Type B pancreatic cell (in vitro differentiated cells): ENCODE measurements at regions not wholly inside any gene's neighbourhood (a gene's known extent, or its start where the extent isn't known, plus 50 kb on each side); places are given as distances from the start of the nearest gene placed in this dataset.

Source experiments
- DNase-seq: peaks from one replicate; pipeline ENCODE4 v3.0.0; 2021; ENCODE audit warnings: mixed read lengths; ENCODE audit not compliant: unreplicated experiment; ENCODE audit errors: extremely low spot score
- H3K27ac Mint-ChIP-seq: 2 replicates; pipeline ENCODE4 v1.8.0; 2021; ENCODE audit warnings: mild to moderate bottlenecking, mixed read lengths
- H3K27me3 Mint-ChIP-seq: 2 replicates; pipeline ENCODE4 v1.8.0; 2021; ENCODE audit warnings: mixed read lengths
- H3K36me3 Mint-ChIP-seq: 2 replicates; pipeline ENCODE4 v1.8.0; 2021; ENCODE audit warnings: mixed read lengths
- H3K4me1 Mint-ChIP-seq: one replicate; pipeline ENCODE4 v1.8.0; 2021; ENCODE audit warnings: mixed read lengths; ENCODE audit not compliant: unreplicated experiment
- H3K4me3 Mint-ChIP-seq: 2 replicates; pipeline ENCODE4 v1.8.0; 2021; ENCODE audit warnings: mild to moderate bottlenecking, mixed read lengths
- H3K9me3 Mint-ChIP-seq: 2 replicates; pipeline ENCODE4 v1.8.0; 2021; ENCODE audit warnings: mixed read lengths
- TF ChIP-seq, protein P1 (sequence below): fragments of 200-600 bp; sonication (generic); conservative IDR thresholded peaks from 2 replicates; pipeline ENCODE4 v1.5.0; 2021; ENCODE audit warnings: antibody characterized with exemption, mild to moderate bottlenecking

GRCh38 chr5:116663081-116663480, 88.5 kb upstream of the SEMA6A start:
- TF ChIP-seq, protein P1, sequence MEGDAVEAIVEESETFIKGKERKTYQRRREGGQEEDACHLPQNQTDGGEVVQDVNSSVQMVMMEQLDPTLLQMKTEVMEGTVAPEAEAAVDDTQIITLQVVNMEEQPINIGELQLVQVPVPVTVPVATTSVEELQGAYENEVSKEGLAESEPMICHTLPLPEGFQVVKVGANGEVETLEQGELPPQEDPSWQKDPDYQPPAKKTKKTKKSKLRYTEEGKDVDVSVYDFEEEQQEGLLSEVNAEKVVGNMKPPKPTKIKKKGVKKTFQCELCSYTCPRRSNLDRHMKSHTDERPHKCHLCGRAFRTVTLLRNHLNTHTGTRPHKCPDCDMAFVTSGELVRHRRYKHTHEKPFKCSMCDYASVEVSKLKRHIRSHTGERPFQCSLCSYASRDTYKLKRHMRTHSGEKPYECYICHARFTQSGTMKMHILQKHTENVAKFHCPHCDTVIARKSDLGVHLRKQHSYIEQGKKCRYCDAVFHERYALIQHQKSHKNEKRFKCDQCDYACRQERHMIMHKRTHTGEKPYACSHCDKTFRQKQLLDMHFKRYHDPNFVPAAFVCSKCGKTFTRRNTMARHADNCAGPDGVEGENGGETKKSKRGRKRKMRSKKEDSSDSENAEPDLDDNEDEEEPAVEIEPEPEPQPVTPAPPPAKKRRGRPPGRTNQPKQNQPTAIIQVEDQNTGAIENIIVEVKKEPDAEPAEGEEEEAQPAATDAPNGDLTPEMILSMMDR = no peak
- no peak overlapping the region for H3K4me3 Mint-ChIP-seq
- H3K36me3 Mint-ChIP-seq = no peaks in the 10 kb centered on the region
- H3K9me3 Mint-ChIP-seq = no peaks in the 10 kb centered on the region
- no peak for DNase-seq
- no peak overlapping the region for H3K27ac Mint-ChIP-seq
- H3K27me3 Mint-ChIP-seq = no peaks in the 10 kb centered on the region
- peaks cover 10% of the 10 kb centered on the region for H3K4me1 Mint-ChIP-seq

GRCh38 chr5:116661419-116661818, 86.8 kb upstream of the SEMA6A start:
- H3K27ac Mint-ChIP-seq = no peak overlapping the region
- H3K4me3 Mint-ChIP-seq = no peak overlapping the region
- no peaks in the 10 kb centered on the region for H3K27me3 Mint-ChIP-seq
- TF ChIP-seq, protein P1 = no peak
- H3K36me3 Mint-ChIP-seq = no peaks in the 10 kb centered on the region
- no peak for DNase-seq
- no peaks in the 10 kb centered on the region for H3K9me3 Mint-ChIP-seq
- H3K4me1 Mint-ChIP-seq = peaks cover 13% of the 10 kb centered on the region

DNA sequence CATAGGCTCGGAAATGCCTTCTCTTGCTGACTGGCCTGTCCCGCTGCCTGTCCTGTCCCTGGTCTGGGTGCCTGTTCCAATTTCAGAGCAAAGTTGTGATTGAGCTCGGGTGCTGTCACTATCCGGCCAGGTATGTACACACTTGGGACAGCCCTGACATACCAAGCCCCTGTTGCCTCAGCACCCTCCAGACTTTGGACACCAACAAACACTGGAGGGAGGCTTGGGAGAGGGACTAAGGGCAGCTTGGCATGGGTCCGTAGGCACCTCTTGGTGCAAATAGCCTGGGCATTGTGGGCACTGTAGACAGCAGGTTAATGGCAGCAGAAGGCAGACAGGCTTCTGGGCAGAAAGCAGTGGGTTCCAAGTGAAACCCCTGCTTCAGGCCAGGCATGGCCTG, 86.3 kb upstream of the SEMA6A start:
- H3K27me3 Mint-ChIP-seq = no peaks in the 10 kb centered on the region
- H3K4me1 Mint-ChIP-seq = peaks cover 13% of the 10 kb centered on the region
- H3K4me3 Mint-ChIP-seq = no peak overlapping the region
- H3K36me3 Mint-ChIP-seq = no peaks in the 10 kb centered on the region
- H3K9me3 Mint-ChIP-seq = no peaks in the 10 kb centered on the region
- H3K27ac Mint-ChIP-seq = no peak overlapping the region
- TF ChIP-seq, protein P1 = no peak
- no peak for DNase-seq

DNA sequence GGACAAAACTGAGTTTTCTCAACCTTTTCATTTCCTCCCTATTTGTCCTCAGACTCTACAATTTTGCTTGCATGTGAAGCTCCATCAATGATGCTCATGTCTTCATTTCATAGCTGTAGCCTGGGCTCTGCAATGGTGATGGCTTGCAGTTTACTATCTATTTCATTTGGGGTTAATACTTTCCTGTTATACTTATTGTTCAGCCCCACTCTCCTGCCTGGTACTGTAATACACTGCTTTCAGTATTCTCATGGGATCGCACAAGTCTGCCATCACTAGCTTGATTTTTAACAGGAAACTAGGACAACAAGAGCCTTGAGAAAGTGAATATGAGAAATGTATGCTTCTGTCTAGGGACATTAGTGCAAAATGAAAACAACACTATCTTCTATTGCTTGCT, 84.2 kb upstream of the SEMA6A start:
- Mint-ChIP-seq H3K36me3 (no peaks in the 10 kb centered on the region), H3K9me3 (no peaks in the 10 kb centered on the region), H3K4me3 (no peak overlapping the region), H3K4me1 (peaks cover 18% of the 10 kb centered on the region), H3K27ac (no peak overlapping the region), H3K27me3 (no peaks in the 10 kb centered on the region)
- no peak for DNase-seq
- TF ChIP-seq, protein P1 = no peak

GRCh38 chr5:116658141-116658540, 83.5 kb upstream of the SEMA6A start:
- Mint-ChIP-seq H3K4me1 (peaks cover 19% of the 10 kb centered on the region), H3K27ac (no peak overlapping the region), H3K27me3 (no peaks in the 10 kb centered on the region), H3K4me3 (no peak overlapping the region), H3K36me3 (no peaks in the 10 kb centered on the region), H3K9me3 (no peaks in the 10 kb centered on the region)
- no peak for DNase-seq
- TF ChIP-seq, protein P1 = no peak

- Mint-ChIP-seq H3K36me3 (no peaks in the 10 kb centered on the region), H3K27me3 (peaks cover 4% of the 10 kb centered on the region), H3K4me1 (peaks cover 37% of the 10 kb centered on the region), H3K4me3 (no peak overlapping the region), H3K9me3 (no peaks in the 10 kb centered on the region), H3K27ac (no peak overlapping the region)
- TF ChIP-seq, protein P1 = no peak
- DNase-seq = no peak
Measured at GRCh38 chr5:116655431-116655830, 80.8 kb upstream of the SEMA6A start.
